ENCODE measurements at regions not wholly inside any gene's neighbourhood (a gene's known extent, or its start where the extent isn't known, plus 50 kb on each side); places are given as distances from the start of the nearest gene placed in this dataset.

GRCh38 chr3:82654708-82655107, 893.3 kb upstream of the GBE1 start:
- TF ChIP-seq POLR2A (IDR thresholded peaks at IDR 0.05) (no peak), CTCF (IDR thresholded peaks at IDR 0.05) (no peak)

Data from testis (tissue), 2 donors.